Prostate gland (tissue), 2 donors: ENCODE measurements at regions not wholly inside any gene's neighbourhood (a gene's known extent, or its start where the extent isn't known, plus 50 kb on each side); places are given as distances from the start of the nearest gene placed in this dataset.
"Not testable (repeated sequence)": the region's sequence is repeated elsewhere in the genome, so short reads cannot be mapped to it uniquely, and the experiment has no call there.

Source experiments
- CTCF ChIP-seq, 4 experiments: fragments of 200-600 bp in 2 of 4; fragments of 450-650 bp in 2 of 4; sonication (generic) in 2 of 4; IDR thresholded peaks; 1 replicate in 3 of 4; 2 replicates in 1 of 4; pipeline ENCODE4 v1.5.1; 2016 to 2019; ENCODE audit warnings: antibody characterized with exemption in 4 of 4, mild to moderate bottlenecking in 2 of 4, moderate library complexity in 2 of 4
- POLR2A ChIP-seq: fragments of 450-650 bp; IDR thresholded peaks from one replicate; pipeline ENCODE4 v1.6.1; 2016; ENCODE audit warnings: antibody characterized with exemption, mild to moderate bottlenecking
- POLR2AphosphoS5 ChIP-seq: sonication (generic); formaldehyde crosslinking; IDR thresholded peaks from one replicate; pipeline ENCODE4 v1.6.1; 2017; ENCODE audit warnings: antibody characterized with exemption

- not testable (repeated sequence) for TF ChIP-seq CTCF (IDR thresholded peaks at IDR 0.05); POLR2A; POLR2AphosphoS5
Observed at GRCh38 chr1:149360351-149360750, 114.5 kb upstream of the NBPF19 start.
